GM23338 (cell line): ENCODE measurements at regions not wholly inside any gene's neighbourhood (a gene's known extent, or its start where the extent isn't known, plus 50 kb on each side); places are given as distances from the start of the nearest gene placed in this dataset.

Source experiments
- ATAC-seq: fragments of 200-7000 bp; cut with Tn5 transposase; 3 replicates; pipeline ENCODE4 v1.9.1; 2020
- DNase-seq: peaks from one replicate; pipeline ENCODE4 v3.0.0-alpha.2; 2015; ENCODE audit warnings: low spot score
- H2AFZ ChIP-seq: fragments of 200-600 bp; sonication (generic); 2 replicates; pipeline ENCODE4 v1.8.0; 2016; ENCODE audit warnings: antibody characterized with exemption, mild to moderate bottlenecking, moderate library complexity
- H3F3A ChIP-seq: fragments of 200-600 bp; sonication (generic); replicated peaks from 2 replicates; pipeline ENCODE4 v1.8.0; 2017; ENCODE audit warnings: antibody characterized with exemption, mixed run types, low read depth
- H3K27ac ChIP-seq: fragments of 200-600 bp; sonication (generic); 2 replicates; pipeline ENCODE4 v1.6.1; 2016; ENCODE audit warnings: low read depth
- H3K27me3 ChIP-seq: fragments of 200-600 bp; sonication (generic); 2 replicates; pipeline ENCODE4 v1.8.0; 2016; ENCODE audit warnings: mild to moderate bottlenecking, mixed run types, moderate library complexity; ENCODE audit not compliant: insufficient read depth
- H3K36me3 ChIP-seq: fragments of 200-600 bp; sonication (generic); 2 replicates; pipeline ENCODE4 v1.8.0; 2016; ENCODE audit warnings: mild to moderate bottlenecking; ENCODE audit not compliant: insufficient read depth
- H3K4me1 ChIP-seq: fragments of 200-600 bp; sonication (generic); 2 replicates; pipeline ENCODE4 v1.8.0; 2016; ENCODE audit warnings: mild to moderate bottlenecking, moderate library complexity; ENCODE audit not compliant: insufficient read depth
- H3K4me2 ChIP-seq: fragments of 200-600 bp; sonication (generic); 2 replicates; pipeline ENCODE4 v1.7.1; 2017; ENCODE audit warnings: mixed run types
- H3K4me3 ChIP-seq: fragments of 200-600 bp; sonication (generic); 2 replicates; pipeline ENCODE4 v1.6.1; 2016; ENCODE audit warnings: mixed run types
- H3K79me2 ChIP-seq: fragments of 200-600 bp; sonication (generic); replicated peaks from 2 replicates; pipeline ENCODE4 v1.8.0; 2017; ENCODE audit warnings: mild to moderate bottlenecking; ENCODE audit not compliant: insufficient read depth
- H3K9me2 ChIP-seq: fragments of 200-600 bp; sonication (generic); 2 replicates; pipeline ENCODE4 v1.8.0; 2017; ENCODE audit not compliant: insufficient read depth
- H4K20me1 ChIP-seq: fragments of 200-600 bp; sonication (generic); replicated peaks from 2 replicates; pipeline ENCODE4 v1.8.0; 2017; ENCODE audit warnings: mild to moderate bottlenecking; ENCODE audit not compliant: insufficient read depth
- H3K27ac Mint-ChIP-seq: 2 replicates; pipeline ENCODE4 v1.8.0; 2020; ENCODE audit warnings: inconsistent platforms, mild to moderate bottlenecking, moderate library complexity, mixed read lengths
- H3K27me3 Mint-ChIP-seq: 3 replicates; pipeline ENCODE4 v1.8.0; 2022; ENCODE audit warnings: low read depth, mild to moderate bottlenecking, moderate library complexity, mixed read lengths, inconsistent platforms; ENCODE audit not compliant: insufficient read depth, poor library complexity
- H3K36me3 Mint-ChIP-seq: 3 replicates; pipeline ENCODE4 v1.8.0; 2021; ENCODE audit warnings: low read depth, mild to moderate bottlenecking, inconsistent platforms, moderate library complexity, mixed read lengths
- H3K4me1 Mint-ChIP-seq: 3 replicates; pipeline ENCODE4 v1.8.0; 2020; ENCODE audit warnings: mild to moderate bottlenecking, inconsistent platforms, mixed read lengths
- H3K4me3 Mint-ChIP-seq: 3 replicates; pipeline ENCODE4 v1.8.0; 2021; ENCODE audit warnings: moderate library complexity, mild to moderate bottlenecking, inconsistent platforms, mixed read lengths
- H3K9me3 Mint-ChIP-seq: 3 replicates; pipeline ENCODE4 v1.8.0; 2020; ENCODE audit warnings: moderate library complexity, mild to moderate bottlenecking, inconsistent platforms, mixed read lengths
- CREB1 ChIP-seq: fragments of 250-450 bp; sonication (Bioruptor Pico); IDR thresholded peaks from 2 replicates; pipeline ENCODE4 v1.5.0; 2020; ENCODE audit warnings: low read depth, mild to moderate bottlenecking, moderate library complexity
- EZH2 ChIP-seq: fragments of 200-600 bp; sonication (generic); IDR thresholded peaks from one replicate; pipeline ENCODE4 v1.8.0; 2017; ENCODE audit warnings: antibody characterized with exemption, mild to moderate bottlenecking, low read depth; ENCODE audit not compliant: unreplicated experiment
- EZH2phosphoT487 ChIP-seq: fragments of 200-600 bp; sonication (generic); IDR thresholded peaks from one replicate; pipeline ENCODE4 v1.8.1; 2018; ENCODE audit warnings: antibody characterized with exemption; ENCODE audit not compliant: unreplicated experiment
- JUNB ChIP-seq: IDR thresholded peaks from one replicate; pipeline ENCODE4 v1.6.1; 2016; ENCODE audit warnings: antibody characterized with exemption; ENCODE audit not compliant: unreplicated experiment
- NANOG ChIP-seq: IDR thresholded peaks from 2 replicates; pipeline ENCODE4 v1.6.1; 2016; ENCODE audit warnings: antibody characterized with exemption, borderline replicate concordance
- POLR2AphosphoS5 ChIP-seq: IDR thresholded peaks from 2 replicates; pipeline ENCODE4 v1.6.1; 2016; ENCODE audit warnings: antibody characterized with exemption, low read depth
- REST ChIP-seq: IDR thresholded peaks from one replicate; pipeline ENCODE4 v1.6.1; 2018; ENCODE audit warnings: antibody characterized with exemption; ENCODE audit not compliant: unreplicated experiment
- ZNF114 ChIP-seq: fragments of 250-450 bp; sonication (Bioruptor Pico); IDR thresholded peaks from 2 replicates; pipeline ENCODE4 v1.5.0; 2020; ENCODE audit warnings: mild to moderate bottlenecking, moderate library complexity
- ZNF331 ChIP-seq: fragments of 250-450 bp; sonication (Bioruptor Pico); IDR thresholded peaks from 2 replicates; pipeline ENCODE4 v1.5.0; 2020; ENCODE audit warnings: low read depth, mild to moderate bottlenecking, moderate library complexity
- TF ChIP-seq, protein P1 (sequence below), 2 experiments: fragments of 200-600 bp in 1 of 2; sonication (generic) in 1 of 2; conservative IDR thresholded peaks; 2 replicates each; pipeline versions ENCODE4 v1.5.1 to v1.6.1; 2016 to 2017; ENCODE audit warnings: antibody characterized with exemption in 2 of 2, low read depth in 2 of 2, mild to moderate bottlenecking in 2 of 2, moderate library complexity in 1 of 2

DNA sequence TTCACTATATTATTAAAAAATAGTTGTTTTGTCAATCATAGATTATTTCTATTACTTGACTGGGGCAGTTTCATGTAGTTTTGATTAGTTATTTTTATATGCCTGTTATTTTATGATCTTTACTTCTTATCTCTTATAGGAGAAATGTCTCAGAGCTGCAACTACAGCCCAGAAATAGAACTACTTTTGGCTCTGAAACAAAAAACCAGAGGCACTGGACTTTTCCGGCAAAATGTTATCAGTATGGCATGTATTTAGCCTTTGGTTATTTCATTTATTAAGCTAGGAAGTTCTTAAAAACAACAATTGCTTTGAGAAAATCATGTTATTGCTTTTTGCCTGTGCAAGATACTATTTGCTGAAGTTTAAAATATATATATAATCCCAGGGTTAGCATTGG lies 566.5 kb downstream of the ANKRD50 start (continued):
- no peak for TF ChIP-seq REST

DNA sequence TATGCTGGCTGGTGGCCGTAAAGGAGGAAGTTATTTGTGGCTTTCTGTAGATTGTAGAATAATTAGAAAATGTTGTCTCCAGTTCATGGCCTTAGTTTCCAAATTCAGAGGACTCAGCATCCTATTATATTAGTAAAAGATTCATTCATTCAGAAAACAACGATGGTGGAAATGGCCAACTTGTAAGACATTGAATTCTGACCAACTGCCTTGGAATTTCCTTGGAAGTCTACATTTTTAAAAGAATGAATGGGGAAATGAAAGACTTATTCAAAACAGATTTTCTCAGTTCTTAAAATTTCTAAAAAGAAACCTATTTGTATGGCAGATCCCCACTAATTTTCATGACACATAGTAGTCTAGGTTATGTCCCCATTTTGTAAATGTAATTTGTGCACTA lies 561.5 kb downstream of the ANKRD50 start:
- Histone ChIP-seq H3K27ac (no peak overlapping the region), H3K4me1 (no peaks in the 10 kb centered on the region), H3K79me2 (no peaks in the 10 kb centered on the region), H3K4me3 (no peak overlapping the region), H3K9me2 (no peaks in the 10 kb centered on the region), H4K20me1 (no peaks in the 10 kb centered on the region), H3K36me3 (no peaks in the 10 kb centered on the region), H3K27me3 (no peaks in the 10 kb centered on the region), H3K4me2 (no peak overlapping the region), H2AFZ (no peak overlapping the region), H3F3A (no peaks in the 10 kb centered on the region)
- Mint-ChIP-seq H3K36me3 (peaks cover 4% of the 10 kb centered on the region; the same call in 2 of the 3 replicates), H3K27me3 (no peaks in the 10 kb centered on the region), H3K9me3 (peaks cover 4% of the 10 kb centered on the region; the same call in 1 of the 3 replicates), H3K4me1 (no peaks in the 10 kb centered on the region), H3K27ac (no peak overlapping the region), H3K4me3 (no peak overlapping the region)
- no peak for DNase-seq
- ATAC-seq: no peak
- TF ChIP-seq NANOG (no peak), EZH2phosphoT487 (no peak)

DNA sequence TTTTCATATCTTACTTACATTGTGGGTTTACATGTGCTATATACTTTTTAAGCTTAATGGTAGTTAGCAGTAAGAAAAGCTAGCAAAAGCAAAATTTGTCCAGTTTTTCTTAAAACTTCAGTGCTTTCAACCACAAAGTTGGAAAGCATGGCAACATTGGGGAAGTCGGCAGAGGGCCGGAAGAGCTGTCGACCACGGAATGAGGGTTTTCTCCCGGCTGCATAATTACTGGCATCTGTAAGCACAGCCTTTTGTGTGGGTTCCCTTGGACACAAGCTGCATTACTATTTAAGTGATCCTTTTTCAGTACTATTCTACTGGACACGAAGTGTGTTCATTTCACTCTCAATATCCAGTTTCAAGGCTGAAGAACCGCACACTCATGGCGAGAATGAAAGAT lies 560.4 kb downstream of the ANKRD50 start:
- no peaks in the 10 kb centered on the region for H3K27me3 ChIP-seq
- no peak overlapping the region for H3K4me3 Mint-ChIP-seq
- DNase-seq (no peak), ATAC-seq (no peak)
- H3K4me3 ChIP-seq: no peak overlapping the region
- no peaks in the 10 kb centered on the region for H3F3A ChIP-seq
- H2AFZ ChIP-seq: no peak overlapping the region
- no peaks in the 10 kb centered on the region for H4K20me1 ChIP-seq
- no peaks in the 10 kb centered on the region for H3K4me1 ChIP-seq
- no peak overlapping the region for H3K27ac Mint-ChIP-seq
- H3K79me2 ChIP-seq: no peaks in the 10 kb centered on the region
- H3K9me2 ChIP-seq: no peaks in the 10 kb centered on the region
- no peak overlapping the region for H3K27ac ChIP-seq
- no peaks in the 10 kb centered on the region for H3K4me1 Mint-ChIP-seq
- H3K36me3 Mint-ChIP-seq: peaks cover 4% of the 10 kb centered on the region; the same call in 2 of the 3 replicates
- peaks cover 4% of the 10 kb centered on the region; the same call in 1 of the 3 replicates for H3K9me3 Mint-ChIP-seq
- no peak overlapping the region for H3K4me2 ChIP-seq
- no peaks in the 10 kb centered on the region for H3K36me3 ChIP-seq
- no peaks in the 10 kb centered on the region for H3K27me3 Mint-ChIP-seq
- TF ChIP-seq EZH2 (no peak), CREB1 (CRISPR knock-in tag) (no peak), ZNF114 (CRISPR knock-in tag) (no peak), POLR2AphosphoS5 (no peak), EZH2phosphoT487 (no peak), ZNF331 (CRISPR knock-in tag) (no peak), JUNB (no peak), REST (no peak)
- TF ChIP-seq, protein P1, sequence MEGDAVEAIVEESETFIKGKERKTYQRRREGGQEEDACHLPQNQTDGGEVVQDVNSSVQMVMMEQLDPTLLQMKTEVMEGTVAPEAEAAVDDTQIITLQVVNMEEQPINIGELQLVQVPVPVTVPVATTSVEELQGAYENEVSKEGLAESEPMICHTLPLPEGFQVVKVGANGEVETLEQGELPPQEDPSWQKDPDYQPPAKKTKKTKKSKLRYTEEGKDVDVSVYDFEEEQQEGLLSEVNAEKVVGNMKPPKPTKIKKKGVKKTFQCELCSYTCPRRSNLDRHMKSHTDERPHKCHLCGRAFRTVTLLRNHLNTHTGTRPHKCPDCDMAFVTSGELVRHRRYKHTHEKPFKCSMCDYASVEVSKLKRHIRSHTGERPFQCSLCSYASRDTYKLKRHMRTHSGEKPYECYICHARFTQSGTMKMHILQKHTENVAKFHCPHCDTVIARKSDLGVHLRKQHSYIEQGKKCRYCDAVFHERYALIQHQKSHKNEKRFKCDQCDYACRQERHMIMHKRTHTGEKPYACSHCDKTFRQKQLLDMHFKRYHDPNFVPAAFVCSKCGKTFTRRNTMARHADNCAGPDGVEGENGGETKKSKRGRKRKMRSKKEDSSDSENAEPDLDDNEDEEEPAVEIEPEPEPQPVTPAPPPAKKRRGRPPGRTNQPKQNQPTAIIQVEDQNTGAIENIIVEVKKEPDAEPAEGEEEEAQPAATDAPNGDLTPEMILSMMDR (conservative IDR thresholded peaks at IDR 0.05; ENCODE audit: low read depth in 2 of 2): no peak
